ENCODE measurements at regions not wholly inside any gene's neighbourhood (a gene's known extent, or its start where the extent isn't known, plus 50 kb on each side); places are given as distances from the start of the nearest gene placed in this dataset.
"Not testable (repeated sequence)": the region's sequence is repeated elsewhere in the genome, so short reads cannot be mapped to it uniquely, and the experiment has no call there.

DNA sequence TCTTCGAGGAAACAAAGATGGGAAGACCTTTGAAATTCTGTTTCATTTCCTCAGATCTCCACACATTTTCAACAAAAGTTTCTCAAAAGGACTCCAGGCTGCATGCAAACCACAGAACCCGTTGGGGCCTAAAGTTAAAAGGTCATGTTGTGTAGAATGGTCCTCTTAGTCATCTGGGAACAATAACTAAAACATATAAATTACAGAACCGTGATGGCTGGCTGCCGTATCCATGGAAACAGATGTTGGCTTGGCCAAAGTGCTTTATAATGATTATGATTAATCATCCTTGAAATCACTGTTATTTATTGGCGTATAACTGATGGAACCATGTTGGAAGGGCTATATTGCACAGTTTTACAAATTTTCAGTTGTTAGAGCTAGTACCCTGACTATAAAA is 182.8 kb upstream of the CRIM1 start:
- Mint-ChIP-seq H3K27ac (no peak overlapping the region), H3K4me1 (peaks cover 3% of the 10 kb centered on the region), H3K4me3 (no peak overlapping the region), H3K36me3 (ENCODE audit: low read depth) (no peaks in the 10 kb centered on the region), H3K27me3 (peaks cover 14% of the 10 kb centered on the region)
- DNase-seq = no peak
- no peak for ATAC-seq
- H3K9me3 ChIP-seq (ENCODE audit: control insufficient read depth, low read length, poor library complexity, severe bottlenecking) = no peaks in the 10 kb centered on the region

GRCh38 chr2:36170805-36171204 is 184.8 kb upstream of the CRIM1 start:
- ATAC-seq = no peak
- Mint-ChIP-seq H3K27me3 (peaks cover 18% of the 10 kb centered on the region), H3K4me3 (no peak overlapping the region), H3K4me1 (no peaks in the 10 kb centered on the region), H3K36me3 (ENCODE audit: low read depth) (no peaks in the 10 kb centered on the region), H3K27ac (no peak overlapping the region)
- H3K9me3 ChIP-seq (ENCODE audit: control insufficient read depth, low read length, poor library complexity, severe bottlenecking) = no peaks in the 10 kb centered on the region
- DNase-seq = no peak

DNA sequence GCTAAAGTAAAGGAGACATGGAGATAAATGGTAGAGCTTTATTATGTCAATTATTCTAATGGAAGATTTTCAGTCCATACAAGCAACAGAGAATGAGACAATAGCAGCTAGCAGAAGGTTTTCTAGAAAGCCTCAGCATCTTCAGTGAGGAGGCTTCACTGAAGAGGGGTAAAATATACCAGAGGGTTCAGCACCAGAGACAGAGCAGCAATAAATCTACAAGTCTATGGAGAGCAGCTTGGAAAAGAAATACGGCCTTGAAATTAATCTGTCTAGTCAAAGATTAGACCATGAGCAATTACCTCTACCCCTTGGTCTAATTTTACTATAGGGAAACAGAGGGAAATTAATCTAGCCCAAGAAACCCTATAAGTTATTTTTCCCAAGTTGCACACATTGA is 185.7 kb upstream of the CRIM1 start:
- DNase-seq = no peak
- H3K36me3 Mint-ChIP-seq (ENCODE audit: low read depth) = no peaks in the 10 kb centered on the region
- no peak for ATAC-seq
- H3K9me3 ChIP-seq (ENCODE audit: control insufficient read depth, low read length, poor library complexity, severe bottlenecking) = no peaks in the 10 kb centered on the region
- no peak overlapping the region for H3K27ac Mint-ChIP-seq
- peaks cover 25% of the 10 kb centered on the region for H3K27me3 Mint-ChIP-seq
- H3K4me3 Mint-ChIP-seq = no peak overlapping the region
- no peaks in the 10 kb centered on the region for H3K4me1 Mint-ChIP-seq

DNA sequence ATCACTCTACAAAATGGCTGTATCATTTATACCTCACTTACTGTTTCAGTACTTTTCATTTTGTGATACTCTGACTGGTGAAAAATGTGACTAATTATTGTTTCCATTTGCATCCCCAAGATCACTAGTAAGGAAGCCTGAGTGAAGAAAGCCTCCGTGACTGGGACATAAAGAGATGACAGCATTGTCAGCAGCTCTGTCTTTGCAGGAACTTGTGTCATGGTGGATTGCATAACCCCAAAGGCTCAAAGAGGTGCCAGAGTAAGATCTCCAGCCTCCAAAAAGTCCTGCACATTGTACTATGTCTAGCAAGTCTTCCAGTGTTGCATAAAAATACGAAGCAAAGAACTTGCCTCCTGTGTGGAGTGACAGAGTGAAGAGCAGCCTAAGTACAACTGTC is 187.5 kb upstream of the CRIM1 start:
- Mint-ChIP-seq H3K4me1 (no peaks in the 10 kb centered on the region), H3K4me3 (no peak overlapping the region), H3K27ac (no peak overlapping the region), H3K27me3 (peaks cover 11% of the 10 kb centered on the region), H3K36me3 (ENCODE audit: low read depth) (no peaks in the 10 kb centered on the region)
- DNase-seq (no peak), ATAC-seq (no peak)
- H3K9me3 ChIP-seq (ENCODE audit: control insufficient read depth, low read length, poor library complexity, severe bottlenecking) = no peaks in the 10 kb centered on the region

- H3K9me3 ChIP-seq (ENCODE audit: control insufficient read depth, low read length, poor library complexity, severe bottlenecking) = no peaks in the 10 kb centered on the region
- Mint-ChIP-seq H3K36me3 (ENCODE audit: low read depth) (no peaks in the 10 kb centered on the region), H3K4me1 (no peaks in the 10 kb centered on the region), H3K27ac (no peak overlapping the region), H3K27me3 (peaks cover 15% of the 10 kb centered on the region), H3K4me3 (no peak overlapping the region)
- no peak for DNase-seq
- ATAC-seq = no peak
Measured at GRCh38 chr2:36165132-36165531, 190.4 kb upstream of the CRIM1 start.

DNA sequence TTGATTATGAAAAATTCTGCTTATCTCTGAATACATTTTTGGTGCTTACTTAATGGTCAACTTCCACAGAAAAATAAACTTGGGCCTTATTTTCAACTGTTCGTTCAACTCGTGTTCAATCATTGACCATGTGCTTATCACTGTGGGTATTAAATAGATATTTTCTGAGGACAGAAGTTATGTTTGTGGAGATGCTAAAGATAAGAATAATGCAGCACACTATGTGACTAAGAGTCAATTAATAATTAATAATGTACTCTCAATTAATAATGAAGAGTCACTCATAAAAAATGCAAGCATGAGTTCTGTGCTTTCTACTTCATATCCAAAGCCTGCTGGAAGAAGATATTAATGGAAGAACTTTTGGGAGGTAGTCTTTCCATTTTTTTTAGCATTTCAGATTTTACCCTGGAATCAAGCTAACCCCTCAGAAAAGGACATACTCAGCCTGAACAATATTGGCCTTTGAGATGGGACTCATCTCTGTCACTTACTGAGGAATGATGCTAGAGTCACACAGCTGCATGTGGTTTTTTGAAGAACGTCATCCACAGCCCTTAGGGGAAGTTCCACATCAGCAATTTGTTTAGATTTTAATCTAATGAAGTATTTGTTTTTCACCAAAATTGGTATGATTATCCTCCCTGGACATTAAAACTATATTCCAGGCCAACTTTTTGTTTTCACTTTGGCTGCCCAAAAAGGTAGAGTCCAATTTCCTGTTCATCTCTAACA is 191.9 kb upstream of the CRIM1 start:
- Mint-ChIP-seq H3K36me3 (ENCODE audit: low read depth) (no peaks in the 10 kb centered on the region), H3K4me3 (no peak overlapping the region), H3K27me3 (peaks cover 19% of the 10 kb centered on the region), H3K27ac (no peak overlapping the region), H3K4me1 (no peaks in the 10 kb centered on the region)
- no peaks in the 10 kb centered on the region for H3K9me3 ChIP-seq (ENCODE audit: control insufficient read depth, low read length, poor library complexity, severe bottlenecking)
- ATAC-seq (no peak), DNase-seq (no peak)

DNA sequence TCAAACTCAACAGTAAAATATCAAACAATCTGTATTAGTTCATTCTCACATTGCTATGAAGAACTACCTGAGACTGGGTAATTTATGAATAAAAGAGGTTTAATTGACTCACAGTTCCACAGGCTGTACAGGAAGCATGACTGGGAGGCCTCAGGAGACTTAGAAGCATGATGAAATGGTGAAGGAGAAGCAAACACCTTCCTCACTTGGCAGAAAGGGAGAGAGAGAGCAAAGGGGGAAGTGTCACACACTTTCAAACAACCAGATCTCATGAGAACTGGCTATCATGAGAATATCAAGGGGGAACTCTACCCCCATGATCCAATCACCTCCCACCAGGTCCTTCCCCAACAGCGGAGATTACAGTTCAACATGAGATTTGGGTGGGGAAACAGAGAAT is 198.5 kb upstream of the CRIM1 start:
- H3K27me3 Mint-ChIP-seq = peaks cover 13% of the 10 kb centered on the region
- H3K4me1 Mint-ChIP-seq; DNase-seq; H3K27ac Mint-ChIP-seq; H3K36me3 Mint-ChIP-seq (ENCODE audit: low read depth); H3K4me3 Mint-ChIP-seq; H3K9me3 ChIP-seq (ENCODE audit: control insufficient read depth, low read length, poor library complexity, severe bottlenecking); ATAC-seq: not testable (repeated sequence)

DNA sequence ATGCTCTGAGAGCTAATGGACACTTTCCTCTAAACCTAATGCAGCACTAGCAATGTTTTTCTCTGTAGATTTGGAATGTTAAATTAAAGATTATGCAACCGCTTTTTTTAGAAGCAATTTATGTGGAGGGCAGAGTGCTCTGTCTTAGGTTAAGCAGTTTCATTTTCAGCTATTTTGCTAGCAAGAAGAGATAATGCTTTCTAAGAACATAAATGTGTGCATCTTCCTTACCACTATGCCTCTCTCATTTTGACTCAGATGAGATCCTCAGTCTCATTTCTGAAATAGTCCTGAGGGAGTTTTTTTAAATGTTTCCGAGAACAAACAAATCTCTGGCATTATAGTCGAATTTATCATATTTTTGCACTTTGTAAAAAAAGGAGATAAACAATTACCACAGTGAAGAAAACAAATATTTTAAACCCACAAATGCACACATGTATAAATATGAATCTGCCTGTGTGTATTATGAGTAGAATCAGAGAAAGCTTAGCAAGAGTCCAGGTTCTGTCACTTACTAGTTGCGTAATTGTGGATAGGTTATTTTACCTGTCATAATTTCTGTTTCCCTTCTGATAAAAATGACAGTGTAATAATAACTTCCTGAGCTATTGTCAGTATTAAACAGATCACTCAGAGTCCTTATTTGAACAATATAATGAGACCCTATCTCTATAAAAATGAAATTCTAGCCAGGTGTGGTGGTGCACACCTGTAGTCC is 207.7 kb upstream of the CRIM1 start:
- Mint-ChIP-seq H3K4me3 (no peak overlapping the region), H3K27me3 (peaks cover 22% of the 10 kb centered on the region), H3K27ac (no peak overlapping the region), H3K4me1 (peaks cover 15% of the 10 kb centered on the region), H3K36me3 (ENCODE audit: low read depth) (no peaks in the 10 kb centered on the region)
- no peaks in the 10 kb centered on the region for H3K9me3 ChIP-seq (ENCODE audit: control insufficient read depth, low read length, poor library complexity, severe bottlenecking)
- DNase-seq (no peak), ATAC-seq (no peak)

GRCh38 chr2:36146765-36147164 is 208.8 kb upstream of the CRIM1 start:
- peaks cover 17% of the 10 kb centered on the region for H3K4me1 Mint-ChIP-seq
- H3K9me3 ChIP-seq (ENCODE audit: control insufficient read depth, low read length, poor library complexity, severe bottlenecking) = no peaks in the 10 kb centered on the region
- H3K27ac Mint-ChIP-seq = no peak overlapping the region
- peak overlapping the region; percentile 19 for H3K4me3 Mint-ChIP-seq
- DNase-seq (no peak), ATAC-seq (no peak)
- H3K27me3 Mint-ChIP-seq = peaks cover 22% of the 10 kb centered on the region
- no peaks in the 10 kb centered on the region for H3K36me3 Mint-ChIP-seq (ENCODE audit: low read depth)

DNA sequence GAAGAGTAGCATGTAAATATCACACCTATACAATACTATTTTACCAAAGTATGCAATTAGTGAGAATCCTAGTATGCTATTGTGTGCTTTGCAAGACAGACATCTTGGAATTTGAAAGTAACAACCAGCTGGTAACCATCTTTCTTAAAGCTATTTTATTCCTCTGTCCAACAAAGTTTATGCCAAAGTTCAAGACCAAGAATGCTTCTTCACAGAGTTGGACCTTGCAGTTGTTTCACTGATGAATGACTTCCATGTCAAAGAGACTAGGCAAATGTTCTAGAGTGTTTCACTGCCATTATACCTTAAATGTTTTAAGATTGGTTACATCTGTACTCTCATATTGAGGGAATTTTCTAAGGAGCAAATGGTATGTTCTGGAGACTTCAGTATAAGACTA is 215.2 kb upstream of the CRIM1 start:
- Mint-ChIP-seq H3K27me3 (peaks cover 14% of the 10 kb centered on the region), H3K36me3 (ENCODE audit: low read depth) (no peaks in the 10 kb centered on the region), H3K4me3 (no peak overlapping the region), H3K27ac (no peak overlapping the region), H3K4me1 (peaks cover 11% of the 10 kb centered on the region)
- ATAC-seq = no peak
- no peaks in the 10 kb centered on the region for H3K9me3 ChIP-seq (ENCODE audit: control insufficient read depth, low read length, poor library complexity, severe bottlenecking)
- no peak for DNase-seq

- Mint-ChIP-seq H3K36me3 (ENCODE audit: low read depth) (no peaks in the 10 kb centered on the region), H3K4me3 (no peak overlapping the region), H3K27me3 (peaks cover 5% of the 10 kb centered on the region), H3K27ac (no peak overlapping the region), H3K4me1 (peaks cover 9% of the 10 kb centered on the region)
- no peaks in the 10 kb centered on the region for H3K9me3 ChIP-seq (ENCODE audit: control insufficient read depth, low read length, poor library complexity, severe bottlenecking)
- ATAC-seq (no peak), DNase-seq (no peak)
Measured at GRCh38 chr2:36137612-36138011, 218.0 kb upstream of the CRIM1 start.

DNA sequence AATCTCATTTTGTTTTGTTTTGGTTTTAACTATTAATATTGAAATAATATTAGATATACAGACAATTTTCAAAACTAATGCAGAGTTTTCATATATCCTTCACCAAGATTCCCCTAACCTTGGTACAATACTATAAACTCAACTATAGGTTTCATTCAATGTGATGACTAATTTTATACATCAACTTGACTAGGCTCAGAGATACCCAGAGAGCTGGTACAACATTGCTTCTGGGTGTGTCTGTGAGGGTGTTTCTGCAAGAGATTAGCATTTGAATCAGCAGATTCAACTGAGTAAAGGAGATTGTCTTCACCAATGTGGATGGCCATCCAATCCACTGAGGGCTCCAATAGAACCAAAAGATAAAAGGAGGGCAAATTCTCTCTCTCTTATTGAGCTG is 221.3 kb upstream of the CRIM1 start:
- ATAC-seq (no peak), DNase-seq (no peak)
- Mint-ChIP-seq H3K4me3 (no peak overlapping the region), H3K4me1 (peaks cover 8% of the 10 kb centered on the region), H3K36me3 (ENCODE audit: low read depth) (no peaks in the 10 kb centered on the region), H3K27ac (no peak overlapping the region), H3K27me3 (peaks cover under 1% of the 10 kb centered on the region)
- H3K9me3 ChIP-seq (ENCODE audit: control insufficient read depth, low read length, poor library complexity, severe bottlenecking) = no peaks in the 10 kb centered on the region

DNA sequence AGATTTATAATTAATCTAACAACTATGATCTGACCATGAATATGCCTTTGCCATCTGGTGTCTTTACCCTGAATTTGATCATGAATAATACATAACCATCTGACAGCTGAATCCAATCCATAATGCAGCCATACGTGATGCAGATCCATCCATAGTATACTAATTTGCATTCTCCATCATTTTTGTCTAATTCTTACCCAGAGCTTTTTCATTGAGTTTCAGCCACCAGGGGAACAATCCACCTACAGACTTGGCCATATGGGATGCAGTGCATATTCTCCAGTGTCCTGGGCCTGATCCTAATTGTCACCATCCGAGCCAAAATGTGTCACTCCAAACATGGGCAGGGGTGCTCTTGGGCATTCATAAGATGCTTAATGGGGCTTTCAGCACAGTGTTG is 227.2 kb upstream of the CRIM1 start:
- H3K4me1 Mint-ChIP-seq = no peaks in the 10 kb centered on the region
- peaks cover 11% of the 10 kb centered on the region for H3K27me3 Mint-ChIP-seq
- DNase-seq (no peak), ATAC-seq (no peak)
- no peaks in the 10 kb centered on the region for H3K36me3 Mint-ChIP-seq (ENCODE audit: low read depth)
- H3K27ac Mint-ChIP-seq = no peak overlapping the region
- H3K9me3 ChIP-seq (ENCODE audit: control insufficient read depth, low read length, poor library complexity, severe bottlenecking) = no peaks in the 10 kb centered on the region
- no peak overlapping the region for H3K4me3 Mint-ChIP-seq

GRCh38 chr2:36125702-36126101 is 229.9 kb upstream of the CRIM1 start:
- Mint-ChIP-seq H3K36me3 (ENCODE audit: low read depth) (no peaks in the 10 kb centered on the region), H3K27me3 (peaks cover 11% of the 10 kb centered on the region), H3K27ac (no peak overlapping the region), H3K4me1 (no peaks in the 10 kb centered on the region), H3K4me3 (no peak overlapping the region)
- no peak for ATAC-seq
- DNase-seq = no peak
- no peaks in the 10 kb centered on the region for H3K9me3 ChIP-seq (ENCODE audit: control insufficient read depth, low read length, poor library complexity, severe bottlenecking)

Measured in T-helper 17 cell (primary cell).